MM.1S (cell line): ENCODE measurements at regions not wholly inside any gene's neighbourhood (a gene's known extent, or its start where the extent isn't known, plus 50 kb on each side); places are given as distances from the start of the nearest gene placed in this dataset.

Experiments
- EZH2 ChIP-seq: fragments of 300-600 bp; sonication (generic); optimal IDR thresholded peaks from 2 replicates; pipeline ENCODE3; 2017; ENCODE audit warnings: low read depth, mild to moderate bottlenecking, antibody characterized with exemption, low read length, mixed read lengths
- EZH2phosphoT487 ChIP-seq: fragments of 300-600 bp; sonication (generic); IDR thresholded peaks from 2 replicates; pipeline ENCODE4 v1.6.1; 2018; ENCODE audit warnings: antibody characterized with exemption, low read length
- TF ChIP-seq, protein P1 (sequence below): fragments of 300-600 bp; sonication (generic); IDR thresholded peaks from 2 replicates; pipeline ENCODE4 v1.5.1; 2016; ENCODE audit warnings: antibody characterized with exemption, low read length, mixed read lengths

DNA sequence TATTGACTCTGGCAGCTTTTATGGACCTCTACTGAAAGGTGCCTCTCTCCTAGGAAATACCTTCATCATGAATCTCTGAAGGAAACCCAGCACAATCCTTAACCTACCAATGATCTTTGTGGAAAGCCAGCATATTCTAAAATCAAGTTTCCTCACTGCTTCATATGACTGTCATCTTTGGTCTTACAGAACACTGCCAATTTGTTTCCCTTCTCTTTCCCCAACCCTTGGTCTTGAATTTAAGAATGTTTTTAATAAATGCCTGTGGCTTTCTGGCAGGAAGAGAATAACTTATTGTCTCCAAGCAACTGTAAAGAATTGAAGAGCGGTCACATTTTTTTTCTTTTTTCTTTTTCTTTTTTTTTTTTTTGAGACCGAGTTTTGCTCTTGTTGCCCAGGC is 427.6 kb downstream of the IPO8 start:
- TF ChIP-seq, protein P1, sequence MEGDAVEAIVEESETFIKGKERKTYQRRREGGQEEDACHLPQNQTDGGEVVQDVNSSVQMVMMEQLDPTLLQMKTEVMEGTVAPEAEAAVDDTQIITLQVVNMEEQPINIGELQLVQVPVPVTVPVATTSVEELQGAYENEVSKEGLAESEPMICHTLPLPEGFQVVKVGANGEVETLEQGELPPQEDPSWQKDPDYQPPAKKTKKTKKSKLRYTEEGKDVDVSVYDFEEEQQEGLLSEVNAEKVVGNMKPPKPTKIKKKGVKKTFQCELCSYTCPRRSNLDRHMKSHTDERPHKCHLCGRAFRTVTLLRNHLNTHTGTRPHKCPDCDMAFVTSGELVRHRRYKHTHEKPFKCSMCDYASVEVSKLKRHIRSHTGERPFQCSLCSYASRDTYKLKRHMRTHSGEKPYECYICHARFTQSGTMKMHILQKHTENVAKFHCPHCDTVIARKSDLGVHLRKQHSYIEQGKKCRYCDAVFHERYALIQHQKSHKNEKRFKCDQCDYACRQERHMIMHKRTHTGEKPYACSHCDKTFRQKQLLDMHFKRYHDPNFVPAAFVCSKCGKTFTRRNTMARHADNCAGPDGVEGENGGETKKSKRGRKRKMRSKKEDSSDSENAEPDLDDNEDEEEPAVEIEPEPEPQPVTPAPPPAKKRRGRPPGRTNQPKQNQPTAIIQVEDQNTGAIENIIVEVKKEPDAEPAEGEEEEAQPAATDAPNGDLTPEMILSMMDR = no peak
- TF ChIP-seq EZH2 = no peak
- TF ChIP-seq EZH2phosphoT487 = no peak
